ENCODE measurements at regions not wholly inside any gene's neighbourhood (a gene's known extent, or its start where the extent isn't known, plus 50 kb on each side); places are given as distances from the start of the nearest gene placed in this dataset.

DNA sequence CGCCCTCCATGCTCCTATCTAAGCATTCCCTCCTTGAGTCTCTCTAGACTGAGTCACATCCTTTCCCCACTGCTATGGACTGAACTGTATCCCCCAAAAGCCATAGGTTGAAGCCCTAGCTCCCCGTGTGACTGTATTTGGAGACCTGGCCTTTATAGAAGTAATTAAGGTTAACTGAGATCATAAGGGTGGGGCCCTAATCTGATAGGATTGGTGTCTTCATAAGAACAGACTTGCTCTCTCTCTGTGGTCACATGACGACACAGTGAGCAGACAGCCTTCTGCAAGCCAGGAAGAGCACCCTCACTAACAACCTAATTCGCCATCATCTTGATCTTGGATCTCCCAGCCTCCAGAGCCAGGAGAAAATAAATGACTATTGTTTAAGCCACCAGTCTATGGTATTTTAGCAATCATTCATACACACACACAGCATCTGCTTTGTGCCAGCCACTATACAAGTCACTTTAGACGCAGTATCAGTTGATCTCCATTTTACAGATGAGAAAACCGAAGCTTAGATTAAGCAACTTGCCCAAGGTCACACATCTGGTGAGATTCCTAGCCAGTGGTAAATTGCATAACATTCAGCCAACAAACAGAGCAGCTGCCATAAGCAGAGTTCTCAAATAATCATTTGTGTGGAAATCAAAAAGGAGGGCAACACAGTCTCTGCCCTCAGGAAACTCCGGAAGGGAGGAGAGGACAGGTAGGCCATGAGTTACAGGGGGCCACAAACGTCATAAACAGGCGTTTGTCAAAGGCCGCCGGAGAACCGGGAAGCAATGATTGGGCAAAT, 66.3 kb upstream of the HES1 start:
- DNase-seq (ENCODE audit: low spot score): no peak

DNA sequence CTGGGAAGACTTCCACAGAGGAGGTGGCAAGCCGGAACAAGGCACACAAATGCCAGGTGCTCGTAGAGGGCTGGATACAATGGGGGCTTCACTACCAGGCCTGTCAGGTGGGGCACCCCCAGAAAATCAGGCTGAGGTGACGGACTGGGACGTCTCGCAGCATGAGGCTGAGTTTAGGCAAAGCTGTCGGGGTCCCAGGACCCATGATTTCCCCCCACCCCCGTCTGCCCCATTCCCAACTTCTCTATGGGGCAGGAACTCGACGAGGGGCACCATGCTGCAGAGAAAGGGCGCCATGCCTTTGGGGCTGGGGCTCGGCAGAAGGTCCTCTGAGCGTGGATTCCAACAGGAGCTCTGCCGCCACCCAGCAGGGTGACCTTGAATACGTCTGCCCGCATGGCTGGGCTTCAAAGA, 65.7 kb upstream of the HES1 start:
- no peak for DNase-seq (ENCODE audit: low spot score)

DNA sequence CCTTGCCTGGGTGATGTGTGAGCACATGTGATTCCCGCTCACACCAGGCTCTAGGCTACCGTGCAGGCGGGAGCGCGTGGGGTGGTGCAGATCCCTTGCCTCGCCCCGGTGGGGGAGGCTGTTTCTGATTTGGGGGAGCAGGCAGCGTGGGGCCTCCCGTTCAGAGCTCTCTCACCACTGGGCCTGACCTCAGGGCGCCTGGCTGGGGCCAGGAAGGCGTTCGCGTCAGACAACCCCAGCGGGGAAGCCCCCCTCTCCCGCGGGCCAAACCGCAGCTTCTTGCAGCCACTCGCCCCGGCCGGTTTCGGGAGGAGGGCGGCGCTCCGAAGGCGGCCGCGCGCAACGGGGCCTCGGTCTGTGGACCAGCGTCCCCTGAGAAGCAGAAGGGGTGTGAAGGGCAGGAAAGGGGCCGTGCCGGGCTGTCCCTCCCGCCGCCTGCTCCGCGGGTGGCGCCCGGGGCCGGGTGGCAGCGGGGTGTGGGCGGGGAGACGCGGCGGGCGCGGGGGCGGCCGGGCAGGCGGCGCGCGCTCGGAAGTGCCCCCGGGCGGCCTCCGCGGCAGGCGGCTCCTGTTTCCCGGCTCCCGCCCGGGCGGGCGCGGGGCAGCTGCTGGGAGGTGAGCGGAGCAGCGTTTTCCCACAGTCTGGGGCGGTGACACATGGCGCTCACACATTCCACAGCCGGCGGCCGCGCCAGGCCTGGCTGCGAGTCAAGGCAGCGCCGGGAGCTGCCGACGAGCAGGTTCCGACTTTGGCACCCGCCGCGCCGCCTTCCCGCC, 65.1 kb upstream of the HES1 start:
- DNase-seq (ENCODE audit: low spot score): peak; percentile 59

GRCh38 chr3:194072097-194072428, 63.9 kb upstream of the HES1 start:
- no peak for DNase-seq (ENCODE audit: low spot score)

- DNase-seq (ENCODE audit: low spot score): no peak
Observed at GRCh38 chr3:194072691-194073279, 63.2 kb upstream of the HES1 start.

- no peak for DNase-seq (ENCODE audit: low spot score)
Observed at GRCh38 chr3:194073926-194074325, 62.0 kb upstream of the HES1 start.

GRCh38 chr3:194075088-194075615, 60.8 kb upstream of the HES1 start:
- no peak for DNase-seq (ENCODE audit: low spot score)

DNA sequence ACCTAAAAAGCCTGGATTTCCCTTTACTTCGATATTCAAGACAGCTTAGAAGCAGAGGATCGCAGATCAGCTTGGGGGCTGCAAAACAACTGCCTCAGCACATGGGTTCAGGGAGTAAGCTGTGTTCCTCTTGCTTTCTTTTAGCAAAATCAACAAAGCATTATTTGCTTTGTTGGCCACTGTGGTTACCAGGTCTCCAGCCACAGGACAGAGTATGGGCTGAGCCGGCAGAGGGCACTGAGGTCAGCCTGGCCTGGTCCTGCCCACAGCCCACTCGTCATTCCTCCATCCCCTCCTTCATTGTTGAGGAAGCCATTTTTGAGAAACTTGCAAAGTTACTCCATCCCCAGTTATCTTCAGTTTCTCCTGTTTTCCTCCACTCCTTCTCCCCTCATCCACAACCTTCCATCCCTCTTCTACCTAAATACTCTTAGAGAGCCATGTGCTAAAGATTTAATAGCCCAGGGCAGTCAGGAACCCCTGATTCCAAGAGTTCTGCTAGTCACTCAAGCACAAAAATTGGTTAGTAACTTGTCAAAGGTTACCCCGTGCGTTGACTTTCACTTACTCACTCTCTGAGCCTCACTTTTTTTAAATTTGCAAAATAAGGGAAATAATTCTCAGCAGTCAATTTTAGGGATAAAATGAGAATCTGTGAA, 60.0 kb upstream of the HES1 start:
- no peak for DNase-seq (ENCODE audit: low spot score)

GRCh38 chr3:194076475-194076874, 59.5 kb upstream of the HES1 start:
- no peak for DNase-seq (ENCODE audit: low spot score)

- no peak for DNase-seq (ENCODE audit: low spot score)
Observed at GRCh38 chr3:194077602-194078001, 58.3 kb upstream of the HES1 start.

DNA sequence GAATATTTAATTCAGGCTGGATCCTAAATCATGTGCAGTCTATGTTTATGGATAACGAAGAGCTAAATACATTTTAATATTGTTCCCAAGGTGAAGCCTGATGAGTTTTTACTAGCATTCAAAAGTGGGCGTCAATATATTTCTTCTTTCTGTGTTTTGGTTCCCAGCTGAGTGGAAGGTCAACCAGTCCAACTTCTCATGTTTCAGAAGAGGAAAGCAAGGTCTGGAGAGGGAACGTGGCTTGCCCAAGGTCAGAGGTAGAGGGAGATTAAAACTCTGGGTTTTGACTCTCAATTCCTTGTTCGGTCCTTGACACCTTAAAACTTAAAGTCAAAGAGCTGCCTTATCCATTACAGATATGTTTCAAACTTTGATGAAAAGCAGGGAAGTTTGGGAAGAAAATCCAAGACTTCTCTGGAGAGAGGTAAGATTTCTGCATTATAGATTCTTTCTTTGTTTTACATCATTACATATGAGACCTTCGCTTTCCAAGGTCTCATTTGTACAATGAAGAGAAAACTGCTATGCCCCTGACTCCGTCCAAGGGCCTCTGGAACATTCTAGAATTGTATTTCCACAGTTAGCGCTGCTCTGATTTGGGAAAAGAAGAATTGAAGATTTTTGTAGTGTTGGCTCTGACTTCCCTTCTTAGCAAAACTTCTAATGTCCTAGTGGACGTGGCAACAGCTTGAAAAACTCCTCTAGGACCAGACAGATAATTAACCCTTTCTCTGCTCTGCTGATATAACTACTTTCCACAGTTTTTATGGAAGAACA, 57.7 kb upstream of the HES1 start:
- DNase-seq (ENCODE audit: low spot score): no peak

DNA sequence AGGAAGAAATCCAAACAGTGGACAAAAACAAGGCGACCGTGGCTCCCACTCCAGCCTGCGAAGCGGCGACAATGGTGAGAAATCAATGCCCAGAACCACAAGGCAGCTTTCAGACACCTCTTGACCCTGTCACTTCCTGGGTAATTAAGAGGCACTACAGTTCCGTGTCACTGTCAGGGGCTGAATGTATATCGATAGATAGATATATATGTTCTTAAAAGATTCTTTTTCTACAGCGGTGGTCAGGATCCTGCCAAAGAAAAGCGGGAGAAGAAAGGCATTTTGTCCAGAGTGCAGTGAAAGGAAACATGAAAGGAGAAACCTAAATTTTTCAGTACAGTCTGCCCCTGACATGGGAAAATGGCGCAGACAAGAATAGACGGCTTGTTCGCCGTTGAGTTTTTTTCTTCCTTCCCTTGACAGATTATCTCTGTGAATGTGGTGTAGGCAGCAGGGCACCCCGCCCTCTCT, 56.2 kb upstream of the HES1 start:
- DNase-seq (ENCODE audit: low spot score): no peak

DNA sequence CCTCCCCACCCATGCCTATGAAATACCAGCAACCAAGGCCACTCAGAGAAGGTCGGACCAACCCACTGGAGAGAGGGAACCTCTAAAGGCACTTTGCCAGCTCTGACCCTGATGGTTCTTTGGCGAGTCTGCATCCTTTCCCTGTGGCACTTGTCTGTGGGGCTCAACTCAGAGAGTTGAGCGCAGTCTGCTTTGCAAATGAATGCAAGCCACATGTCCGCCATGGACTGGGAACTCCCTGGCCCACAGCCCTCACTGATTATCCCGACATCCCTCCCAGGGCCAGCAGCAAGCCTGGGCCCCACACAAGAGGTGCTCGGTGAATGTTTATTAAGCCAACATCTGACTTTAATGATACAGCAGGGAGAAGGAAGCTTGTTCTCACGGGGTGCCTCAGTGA, 55.5 kb upstream of the HES1 start:
- DNase-seq (ENCODE audit: low spot score): no peak

- DNase-seq (ENCODE audit: low spot score): no peak
Observed at GRCh38 chr3:194080913-194081800, 54.8 kb upstream of the HES1 start.

- DNase-seq (ENCODE audit: low spot score): no peak
Observed at GRCh38 chr3:194081826-194082225, 54.1 kb upstream of the HES1 start.

GRCh38 chr3:194082743-194083636, 53.0 kb upstream of the HES1 start:
- DNase-seq (ENCODE audit: low spot score): no peak

DNA sequence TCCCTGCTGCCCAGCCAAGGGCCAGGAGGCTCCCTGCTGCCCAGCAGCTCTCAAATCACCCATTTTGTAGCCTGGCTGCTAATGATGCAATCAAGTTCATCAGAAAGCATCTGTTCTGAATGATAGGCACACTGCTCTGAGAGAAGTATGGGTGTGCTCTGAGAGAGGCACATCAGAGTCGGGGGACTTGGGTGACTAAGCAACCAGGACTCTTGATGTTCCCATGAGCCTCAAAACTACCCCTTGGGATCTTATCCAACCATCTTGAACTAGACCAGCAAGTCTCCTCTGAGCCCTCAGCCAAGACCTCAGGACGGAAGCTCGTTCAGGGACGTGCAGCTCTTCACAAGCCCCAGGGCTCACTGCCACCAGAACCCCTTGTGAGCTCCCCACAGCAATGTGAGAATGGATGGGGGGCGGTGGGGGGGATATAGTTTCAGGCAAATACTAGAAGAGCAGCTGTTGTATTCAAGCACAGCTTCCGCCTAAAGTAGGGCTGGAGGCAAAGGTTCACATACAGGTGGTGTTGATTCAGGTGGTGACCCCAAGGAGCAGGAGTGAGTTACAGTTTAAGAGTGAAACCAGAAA, 52.2 kb upstream of the HES1 start:
- no peak for DNase-seq (ENCODE audit: low spot score)

DNA sequence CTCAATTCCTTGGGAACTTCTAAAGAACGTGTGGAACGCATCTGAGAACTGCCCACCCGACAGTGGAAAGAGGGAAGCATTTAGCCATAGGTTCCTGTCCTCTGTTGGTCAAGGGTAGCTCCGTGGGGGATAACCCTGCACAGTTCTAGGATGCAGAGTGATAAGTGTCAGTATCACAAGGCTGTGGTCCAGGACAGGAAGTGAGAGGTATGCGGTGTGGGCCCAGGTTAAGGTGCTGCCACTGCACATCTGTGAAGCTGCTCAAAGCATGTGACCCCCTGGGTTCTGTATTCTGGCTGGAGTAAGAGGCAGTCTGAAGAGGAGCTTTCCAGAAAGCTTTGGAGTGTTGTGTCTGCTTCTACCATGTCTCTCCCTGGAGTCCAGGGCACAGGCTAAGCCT, 51.7 kb upstream of the HES1 start:
- no peak for DNase-seq (ENCODE audit: low spot score)
